Skin of body (tissue), 1 donor: ENCODE measurements at regions not wholly inside any gene's neighbourhood (a gene's known extent, or its start where the extent isn't known, plus 50 kb on each side); places are given as distances from the start of the nearest gene placed in this dataset.

Source experiments
- DNase-seq: peaks from one replicate; lab custom pipeline; 2025; lab: John Stamatoyannopoulos, UW

DNA sequence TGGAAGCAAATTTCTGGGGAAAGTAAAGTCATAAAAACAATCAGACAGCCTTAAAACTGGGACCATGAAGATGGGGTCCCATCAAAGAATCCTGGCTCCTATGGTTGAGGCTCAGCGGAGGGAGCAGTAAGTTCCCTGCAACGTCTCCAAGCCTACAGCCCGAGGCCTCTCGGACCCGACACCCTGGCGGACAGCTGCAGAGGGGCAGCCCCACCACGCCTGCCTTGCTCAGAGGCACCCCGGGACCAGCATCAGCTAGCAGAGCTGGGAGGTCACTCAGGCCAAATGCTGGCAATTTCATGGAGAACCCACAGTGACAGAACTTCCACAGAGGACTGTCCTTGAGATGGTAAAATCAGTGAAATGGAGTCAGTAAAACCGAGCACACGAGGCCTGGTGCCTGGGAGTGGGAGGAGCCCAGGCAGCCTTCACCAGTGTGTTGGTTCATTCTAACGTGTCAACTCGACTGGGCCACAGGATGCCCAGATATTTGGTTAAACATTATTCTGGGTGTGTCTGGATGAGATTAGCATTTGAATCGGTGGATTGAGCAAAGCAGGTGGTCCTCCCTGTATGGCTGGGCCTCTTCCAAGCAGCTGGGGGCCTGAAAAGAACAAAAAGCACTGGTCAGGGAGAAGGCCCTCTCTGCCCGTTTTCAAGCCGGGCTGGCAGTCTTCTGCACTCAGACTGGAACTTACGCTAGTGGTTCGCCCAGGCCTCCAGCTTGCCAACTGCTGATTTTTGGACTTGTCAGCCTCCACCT is 96.2 kb upstream of the INSIG1 start:
- DNase-seq, result no peak

DNA sequence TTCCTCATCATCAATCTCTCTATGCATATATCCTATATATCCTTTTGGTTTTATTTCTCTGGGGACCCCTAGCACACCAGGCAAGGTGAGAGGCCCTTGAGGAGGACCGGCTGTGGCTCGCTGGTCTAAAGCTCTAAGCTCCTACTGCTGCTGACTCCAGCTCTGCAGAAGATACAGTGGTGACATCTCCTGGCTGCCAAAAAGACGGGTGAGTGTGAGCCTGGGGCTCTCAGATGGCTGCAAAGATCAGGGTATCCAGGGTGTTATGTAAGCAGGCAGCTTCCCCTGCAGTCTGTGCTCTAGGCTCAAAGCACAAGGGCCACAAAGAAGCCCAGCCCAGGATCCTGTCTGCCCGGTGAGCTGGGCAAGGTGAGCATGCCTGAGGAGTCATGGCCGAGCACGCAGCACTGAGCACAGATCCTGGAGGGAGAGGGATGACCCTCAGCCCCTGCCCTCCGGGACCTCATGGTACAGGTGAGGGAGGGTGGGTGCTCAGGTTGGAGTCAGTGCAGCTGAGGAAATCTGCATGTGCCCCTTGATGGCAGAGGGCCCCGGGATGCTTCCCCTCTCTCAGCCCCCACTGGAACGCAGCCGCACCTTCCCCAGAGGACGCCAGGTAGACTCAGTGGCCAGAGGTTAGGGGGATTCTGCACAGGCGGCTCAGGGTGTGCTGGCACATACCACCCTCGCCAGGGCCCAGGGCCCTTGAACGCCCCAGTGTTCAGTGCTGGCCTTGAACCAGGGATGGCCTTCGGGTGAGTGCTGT is 95.4 kb upstream of the INSIG1 start:
- DNase-seq, result no peak

DNA sequence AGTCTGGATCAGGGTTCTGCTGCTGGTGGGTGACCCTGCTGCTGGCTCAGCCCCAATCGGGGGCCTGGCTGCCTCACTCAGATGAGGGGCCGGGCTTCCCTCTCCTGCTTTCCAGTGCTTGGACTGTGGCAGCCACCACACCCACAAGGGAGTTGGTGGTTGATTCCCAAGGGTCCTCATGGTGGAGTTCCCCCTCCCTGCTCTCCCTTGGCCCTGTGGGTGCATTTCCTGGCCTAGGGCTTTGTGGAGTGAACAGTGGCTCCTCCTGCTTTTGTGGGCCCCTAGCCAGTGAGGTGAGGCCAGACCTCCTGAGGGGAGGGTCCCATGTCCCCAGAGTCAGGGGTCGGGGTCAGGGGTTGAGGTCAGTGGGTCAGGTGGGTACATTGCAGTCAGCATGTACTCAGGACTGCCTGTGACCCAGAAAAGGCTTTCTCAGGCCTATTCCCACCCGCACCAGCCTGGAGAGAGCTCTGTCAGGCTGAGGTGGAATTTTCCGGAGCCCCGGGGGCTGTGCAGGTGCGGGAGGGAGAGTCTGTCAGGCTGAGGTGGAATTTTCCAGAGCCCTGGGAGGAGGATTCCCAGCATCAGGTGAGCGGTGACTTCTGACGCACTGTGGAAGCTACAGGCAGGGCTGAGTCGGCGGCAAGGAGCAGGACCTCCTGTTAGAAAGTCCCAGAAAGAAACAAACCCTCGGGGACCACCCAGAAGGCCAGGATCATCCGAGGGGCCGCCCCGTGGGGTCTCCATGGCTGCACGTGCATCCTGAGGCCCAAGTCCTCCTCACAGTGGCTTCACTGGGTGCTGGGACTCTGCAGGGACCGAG is 94.4 kb upstream of the INSIG1 start:
- no peak for DNase-seq

DNA sequence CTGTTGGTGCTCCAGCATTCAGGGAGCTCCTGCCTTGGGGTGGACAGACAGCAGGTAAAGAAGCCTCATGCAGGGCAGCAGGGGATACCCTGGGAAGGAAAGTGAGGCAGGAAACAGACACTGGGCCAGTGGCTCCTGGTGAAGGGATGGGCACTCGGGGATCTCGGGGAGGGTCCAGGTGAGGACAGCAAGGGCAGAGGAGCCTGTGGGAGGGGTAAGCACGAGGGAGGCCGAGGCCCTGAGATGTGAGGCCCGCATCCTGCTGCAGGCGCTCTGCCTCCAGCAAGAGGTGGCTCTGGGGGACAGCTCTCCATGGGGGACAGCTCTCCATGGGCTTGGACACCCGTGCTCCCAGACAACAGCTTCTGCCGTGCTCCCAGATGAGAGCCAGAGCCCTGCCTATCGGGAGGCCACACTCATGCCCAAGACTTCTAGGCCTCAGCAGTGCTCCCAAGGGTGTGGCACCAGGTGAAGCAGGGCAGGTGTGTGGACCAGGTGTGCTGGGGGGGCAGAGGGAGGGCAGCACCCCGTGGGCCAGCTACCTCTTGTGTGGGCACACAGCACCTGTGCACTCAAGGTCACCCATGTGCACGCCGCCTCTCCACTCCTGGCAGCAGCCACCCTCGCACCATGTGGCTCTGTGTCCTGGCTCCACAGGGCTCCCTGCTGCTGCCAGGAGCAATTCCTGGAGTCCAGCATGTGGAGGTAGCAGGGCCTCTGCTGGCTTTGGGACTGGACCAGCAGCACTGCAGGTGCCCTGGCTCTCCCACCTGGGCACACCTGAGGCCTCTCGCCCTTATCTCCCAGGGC is 93.6 kb upstream of the INSIG1 start:
- DNase-seq, result no peak

- no peak for DNase-seq
Measured at GRCh38 chr7:155204744-155205367, 92.8 kb upstream of the INSIG1 start.

DNA sequence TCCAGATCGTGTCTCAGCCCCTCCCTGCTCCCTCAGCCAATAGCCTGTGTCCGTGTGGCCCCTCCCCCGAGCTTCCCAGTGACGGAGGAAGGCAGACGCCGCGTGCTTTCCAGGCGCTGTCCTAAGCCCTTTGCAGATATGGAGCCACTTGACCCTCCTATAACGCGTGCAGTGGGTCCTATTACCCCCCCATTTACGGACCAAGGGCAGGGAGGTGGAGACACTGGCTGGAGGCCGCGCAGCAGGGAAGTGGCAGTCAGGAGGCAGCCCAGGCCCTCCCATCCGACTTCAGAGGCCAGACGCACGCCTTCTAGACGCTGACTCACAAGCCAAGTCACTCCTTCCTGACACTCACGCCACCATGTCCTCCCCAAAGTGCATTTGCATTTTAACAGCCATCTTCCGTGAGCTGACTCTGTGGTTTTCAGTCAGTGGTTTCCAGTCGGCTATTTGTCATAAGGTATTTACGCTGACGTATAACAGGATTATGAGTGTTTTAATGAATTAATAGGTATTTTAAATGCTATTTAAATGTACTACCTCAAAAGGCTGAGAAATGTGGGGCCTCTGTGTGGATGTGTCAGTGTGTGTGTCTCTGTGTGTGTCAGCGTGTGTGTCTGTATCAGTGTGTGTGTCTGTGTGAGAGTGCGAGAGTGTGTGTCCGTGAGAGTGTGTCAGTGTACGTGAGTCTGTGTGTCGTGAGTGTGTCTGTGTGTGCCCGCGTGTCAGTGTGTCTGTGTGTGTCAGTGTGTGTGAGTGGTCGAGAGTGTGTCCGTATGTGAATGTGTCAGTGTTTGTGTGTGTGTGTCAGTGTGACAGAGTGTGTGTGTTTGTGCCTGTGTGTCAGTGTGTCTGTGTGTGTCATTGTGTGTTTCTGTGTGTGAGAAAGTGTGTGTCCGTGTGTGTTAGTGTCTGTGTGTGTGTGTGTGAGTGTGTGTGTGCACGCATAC is 92.0 kb upstream of the INSIG1 start:
- DNase-seq, result peak; percentile 76

GRCh38 chr7:155206318-155207020 is 91.2 kb upstream of the INSIG1 start:
- DNase-seq, result peak; percentile 57

DNA sequence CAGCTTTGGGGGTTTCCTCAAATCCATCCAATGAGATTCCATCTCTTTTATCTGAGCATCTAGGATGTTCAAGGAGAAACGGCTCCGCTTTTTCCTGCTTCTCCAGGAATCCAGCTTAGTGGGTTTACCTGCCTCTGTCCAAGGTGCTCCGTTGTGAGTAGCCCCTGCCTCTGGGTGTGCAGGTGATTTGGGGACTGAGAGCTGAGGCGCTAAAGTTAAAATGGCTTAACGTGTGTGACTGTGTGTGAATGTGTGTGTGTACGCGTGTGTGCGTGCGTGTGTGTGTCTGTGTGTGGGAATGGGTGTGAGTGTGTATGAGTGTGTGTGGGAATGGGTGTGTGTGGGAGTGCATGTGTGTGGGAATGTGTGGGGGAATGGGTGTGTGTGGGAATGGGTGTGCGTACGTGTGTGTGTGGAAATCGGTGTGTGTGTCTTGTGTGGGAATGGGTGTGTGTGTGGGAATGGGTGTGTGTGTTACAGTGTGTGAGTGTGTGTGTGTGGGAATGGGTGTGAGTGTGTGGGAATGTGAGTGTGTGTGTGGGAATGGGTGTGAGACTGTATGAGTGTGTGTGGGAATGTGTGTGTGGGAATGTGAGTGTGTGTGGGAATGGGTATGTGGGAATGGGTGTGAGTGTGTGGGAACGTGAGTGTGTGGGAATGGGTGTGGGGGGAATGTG is 90.2 kb upstream of the INSIG1 start:
- no peak for DNase-seq

DNA sequence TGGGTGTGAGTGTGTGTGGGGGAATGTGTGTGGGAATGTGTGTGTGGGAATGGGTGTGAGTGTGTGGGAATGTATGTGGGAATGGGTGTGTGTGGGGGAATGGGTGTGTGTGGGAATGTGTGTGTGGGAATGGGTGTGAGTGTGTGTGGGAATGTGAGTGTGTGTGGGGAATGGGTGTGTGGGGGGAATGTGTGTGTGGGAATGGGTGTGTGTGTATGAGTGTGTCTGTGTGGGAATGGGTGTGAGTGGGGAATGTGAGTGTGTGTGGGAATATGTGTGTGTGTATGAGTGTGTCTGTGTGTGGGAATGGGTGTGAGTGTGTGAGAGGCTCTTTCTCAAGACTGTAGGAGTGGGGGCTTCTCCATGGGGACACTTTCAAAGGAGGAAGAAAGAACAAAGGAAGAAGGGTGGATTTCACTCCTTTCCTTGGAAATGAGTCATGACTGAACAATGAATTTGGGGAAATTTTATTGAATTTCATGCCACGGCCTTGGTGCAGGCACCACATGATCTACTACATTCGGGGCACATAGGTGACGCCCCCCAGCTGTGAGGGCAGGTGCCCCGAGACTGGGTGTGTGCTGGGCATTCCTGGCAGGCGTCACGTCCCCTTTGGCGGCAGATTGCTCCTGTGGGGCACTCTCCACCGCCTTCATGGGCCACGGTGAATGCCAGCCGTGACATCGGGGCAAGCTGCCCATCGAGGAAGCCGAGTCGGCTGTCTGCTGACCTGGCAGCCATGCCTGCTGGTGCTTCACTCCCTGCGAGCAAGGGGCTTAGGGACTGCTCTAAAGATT is 88.8 kb upstream of the INSIG1 start:
- no peak for DNase-seq

DNA sequence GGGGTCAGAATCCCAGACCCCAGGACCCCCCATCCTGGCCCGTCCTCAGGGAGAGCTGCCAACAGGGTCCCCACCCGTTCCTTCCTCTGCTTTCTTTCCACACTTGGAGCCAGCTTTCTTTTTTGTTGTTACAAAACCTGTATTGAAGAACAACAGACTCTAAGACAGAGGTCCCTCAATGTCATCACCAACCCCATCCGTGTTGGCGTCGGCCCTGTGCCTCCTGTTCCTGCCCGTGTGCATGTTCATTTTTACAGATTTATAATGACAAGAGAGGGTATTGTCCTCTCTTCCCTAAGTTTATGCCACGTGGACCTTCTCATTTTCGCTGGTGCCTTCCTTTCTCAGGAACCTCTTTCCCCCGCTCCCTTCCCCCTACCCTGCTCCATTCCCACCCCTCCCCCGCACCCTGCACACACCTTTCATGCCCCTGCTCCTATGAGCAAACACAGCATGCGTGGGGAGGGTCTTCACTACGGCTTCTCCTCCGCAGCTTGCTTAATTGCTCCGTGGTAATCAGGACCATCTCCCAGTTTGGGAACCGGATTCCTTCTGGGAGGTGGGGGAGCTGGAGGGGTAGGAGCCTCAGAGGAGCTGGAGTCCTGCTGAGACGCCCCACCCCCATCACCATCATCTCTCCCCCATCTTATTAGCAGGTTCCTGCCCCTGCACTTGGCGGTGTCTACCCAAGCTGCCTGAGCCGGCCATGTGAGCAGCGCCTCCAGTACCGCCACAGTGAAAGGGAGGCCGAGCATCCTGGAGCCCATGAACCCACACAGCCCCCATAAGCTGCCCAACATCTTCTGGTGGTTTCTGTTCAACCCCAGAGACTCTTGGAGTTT is 88.0 kb upstream of the INSIG1 start:
- DNase-seq, result no peak

- no peak for DNase-seq
Measured at GRCh38 chr7:155210356-155210755, 87.3 kb upstream of the INSIG1 start.

GRCh38 chr7:155211173-155211572 is 86.5 kb upstream of the INSIG1 start:
- no peak for DNase-seq

- no peak for DNase-seq
Measured at GRCh38 chr7:155211761-155212160, 85.9 kb upstream of the INSIG1 start.

GRCh38 chr7:155212301-155213015 is 85.2 kb upstream of the INSIG1 start:
- DNase-seq, result no peak

DNA sequence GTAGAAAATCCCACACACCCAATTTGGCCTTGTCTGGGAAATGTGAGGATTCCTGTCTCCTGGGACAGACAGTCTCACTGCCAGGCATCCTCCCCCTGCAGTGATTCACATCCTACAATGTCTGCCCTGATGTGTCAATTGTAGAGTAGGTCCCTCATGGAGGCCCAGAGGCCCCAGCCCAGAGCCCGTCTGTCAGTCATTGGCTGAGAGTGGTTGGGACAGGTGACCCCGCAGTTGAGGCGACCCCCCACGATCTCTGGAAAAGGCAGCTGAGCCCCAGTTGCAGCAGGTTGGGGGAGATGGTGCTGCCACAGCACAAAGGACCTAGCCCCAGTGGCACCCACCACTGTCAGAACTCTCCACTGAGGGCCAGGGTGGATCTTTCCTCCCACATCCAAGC is 84.3 kb upstream of the INSIG1 start:
- DNase-seq, result no peak
